ENCODE measurements at regions not wholly inside any gene's neighbourhood (a gene's known extent, or its start where the extent isn't known, plus 50 kb on each side); places are given as distances from the start of the nearest gene placed in this dataset.

DNA sequence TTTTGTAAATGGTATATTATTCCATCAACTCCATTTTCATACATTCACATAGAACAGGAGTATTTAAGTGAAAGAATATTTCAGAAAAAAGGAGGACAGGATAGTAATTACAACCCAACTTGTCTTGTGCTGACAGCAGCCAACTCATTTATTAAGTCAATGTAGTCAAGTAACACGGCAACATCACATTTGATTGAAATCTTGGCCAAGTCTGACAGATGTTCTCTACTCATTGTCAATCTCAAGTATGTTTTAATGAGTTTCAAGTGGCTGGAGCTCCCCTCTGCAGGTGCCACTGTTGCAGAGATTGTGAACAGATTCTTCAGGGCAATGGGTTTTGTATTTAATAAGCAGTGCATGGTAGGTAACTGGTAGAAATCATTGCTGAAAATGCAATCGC lies 332.5 kb downstream of the C4orf33 start:
- Histone ChIP-seq H3K4me2 (ENCODE audit: low read length) (no peak overlapping the region), H3K4me1 (ENCODE audit: control insufficient read depth, insufficient read depth, low read length) (no peaks in the 10 kb centered on the region), H3K36me3 (ENCODE audit: insufficient read depth, low read length) (no peaks in the 10 kb centered on the region), H3K9ac (ENCODE audit: low read depth, low read length) (no peak overlapping the region), H3K27me3 (ENCODE audit: control insufficient read depth, insufficient read depth, low read length) (no peaks in the 10 kb centered on the region), H3K9me3 (replicated peaks; ENCODE audit: low read length) (no peaks in the 10 kb centered on the region), H3K4me3 (ENCODE audit: low read length) (no peak overlapping the region)

DNA sequence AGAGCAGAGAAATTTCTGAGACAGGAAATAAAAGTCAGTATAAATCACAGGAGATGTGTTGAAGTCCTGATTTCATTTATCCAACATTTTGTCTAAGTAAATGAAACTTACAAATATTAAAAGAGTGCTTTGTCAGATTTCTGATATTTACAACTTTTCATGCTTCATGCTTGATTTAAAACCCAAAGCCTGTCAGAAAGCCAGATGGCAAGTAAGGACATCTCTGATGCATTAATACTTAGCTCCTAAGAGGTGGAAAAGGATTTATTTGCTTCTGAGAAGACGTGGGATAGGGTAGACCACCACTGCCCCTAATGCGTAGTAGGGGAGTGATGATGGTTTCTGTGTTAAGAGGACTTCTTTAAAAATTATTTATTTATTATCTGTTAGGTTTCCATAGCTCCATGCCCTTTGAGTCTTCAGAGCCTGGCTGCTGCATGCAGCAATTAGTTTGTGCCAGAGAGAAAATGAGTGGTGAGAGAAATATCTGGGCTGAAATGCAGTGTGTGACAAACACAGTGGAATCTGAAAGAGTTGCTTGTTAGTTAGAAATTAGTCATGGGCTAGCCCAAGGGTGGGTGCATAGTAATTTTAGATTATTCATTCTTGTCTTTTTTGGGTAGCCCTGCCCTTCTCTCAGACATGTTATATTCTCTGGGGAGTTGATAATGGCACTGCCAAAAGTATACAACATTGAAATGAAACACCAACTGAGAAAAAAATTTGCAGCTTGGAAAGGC lies 333.8 kb downstream of the C4orf33 start:
- Histone ChIP-seq H3K4me1 (ENCODE audit: control insufficient read depth, insufficient read depth, low read length) (no peaks in the 10 kb centered on the region), H3K9me3 (replicated peaks; ENCODE audit: low read length) (no peaks in the 10 kb centered on the region), H3K36me3 (ENCODE audit: insufficient read depth, low read length) (no peaks in the 10 kb centered on the region), H3K27me3 (ENCODE audit: control insufficient read depth, insufficient read depth, low read length) (no peaks in the 10 kb centered on the region), H3K9ac (ENCODE audit: low read depth, low read length) (no peak overlapping the region), H3K4me2 (ENCODE audit: low read length) (no peak overlapping the region), H3K4me3 (ENCODE audit: low read length) (no peak overlapping the region)

DNA sequence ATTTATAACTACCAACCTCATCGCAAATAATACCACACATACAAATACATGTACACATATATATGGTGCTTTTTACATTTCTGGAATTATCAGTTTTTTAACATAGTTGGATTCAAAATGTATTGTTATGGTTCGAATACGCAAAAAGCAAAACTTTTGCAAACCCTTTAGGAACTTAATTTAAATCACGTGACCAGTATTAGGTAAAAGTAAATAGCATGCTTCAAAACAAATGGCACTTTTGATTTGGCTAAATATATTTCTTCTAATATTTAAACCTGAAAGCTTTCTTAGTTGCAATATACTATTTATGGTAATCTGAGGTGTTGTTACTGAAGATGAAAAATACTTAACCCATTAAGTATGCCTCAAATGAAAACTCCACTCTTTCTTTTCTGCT lies 341.4 kb downstream of the C4orf33 start:
- Histone ChIP-seq H3K4me1 (ENCODE audit: control insufficient read depth, insufficient read depth, low read length) (no peaks in the 10 kb centered on the region), H3K9me3 (replicated peaks; ENCODE audit: low read length) (no peaks in the 10 kb centered on the region), H3K9ac (ENCODE audit: low read depth, low read length) (no peak overlapping the region), H3K27me3 (ENCODE audit: control insufficient read depth, insufficient read depth, low read length) (no peaks in the 10 kb centered on the region), H3K4me2 (ENCODE audit: low read length) (no peak overlapping the region), H3K36me3 (ENCODE audit: insufficient read depth, low read length) (no peaks in the 10 kb centered on the region), H3K4me3 (ENCODE audit: low read length) (no peak overlapping the region)

DNA sequence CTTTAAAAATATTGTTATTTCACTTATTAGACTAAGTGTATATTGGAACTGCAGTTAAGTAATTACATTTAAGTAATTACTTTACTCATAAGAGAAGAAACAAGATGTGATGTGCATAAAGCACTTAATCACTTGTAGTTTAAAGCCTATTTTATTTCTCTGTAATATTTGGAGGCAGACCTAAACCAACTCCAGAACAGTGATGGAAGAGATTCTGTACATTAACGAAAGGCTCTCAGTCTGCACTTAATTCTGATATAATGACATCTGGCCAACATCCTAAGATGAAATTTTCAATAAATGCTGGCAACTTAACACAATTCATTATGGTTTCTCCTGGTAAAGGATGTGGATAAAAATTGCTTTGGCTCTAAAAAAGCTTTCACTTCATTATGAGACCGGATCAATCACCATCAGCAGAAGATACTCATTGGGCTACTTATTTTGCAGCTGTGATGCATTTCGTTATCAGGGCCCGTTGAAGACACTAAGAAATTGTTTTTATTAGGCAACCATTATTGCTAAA lies 342.6 kb downstream of the C4orf33 start:
- no peaks in the 10 kb centered on the region for H3K9me3 ChIP-seq (replicated peaks; ENCODE audit: low read length)
- H3K4me3 ChIP-seq (ENCODE audit: low read length): no peak overlapping the region
- no peak overlapping the region for H3K9ac ChIP-seq (ENCODE audit: low read depth, low read length)
- no peaks in the 10 kb centered on the region for H3K36me3 ChIP-seq (ENCODE audit: insufficient read depth, low read length)
- H3K4me2 ChIP-seq (ENCODE audit: low read length): no peak overlapping the region
- no peaks in the 10 kb centered on the region for H3K4me1 ChIP-seq (ENCODE audit: control insufficient read depth, insufficient read depth, low read length)
- no peaks in the 10 kb centered on the region for H3K27me3 ChIP-seq (ENCODE audit: control insufficient read depth, insufficient read depth, low read length)

DNA sequence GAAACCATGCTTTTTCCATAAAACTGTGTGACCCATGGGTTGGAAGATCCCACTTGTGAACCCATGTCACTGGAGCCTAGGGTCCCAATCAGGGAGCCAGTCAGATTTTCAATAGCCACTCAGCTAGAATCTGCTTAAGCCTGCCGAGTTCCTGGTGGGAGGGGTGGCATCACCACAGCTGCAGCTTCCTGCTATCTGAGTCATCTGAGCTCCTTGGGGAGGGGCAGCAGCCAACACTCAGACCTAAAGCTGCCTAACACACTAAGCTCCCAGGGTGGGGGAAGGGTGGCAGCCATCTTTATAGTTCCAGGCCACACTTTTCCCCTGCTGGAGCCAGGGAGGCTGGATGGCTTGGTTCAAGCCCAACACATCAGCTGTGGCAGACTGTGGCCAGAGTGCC lies 350.1 kb downstream of the C4orf33 start:
- H3K27me3 ChIP-seq (ENCODE audit: control insufficient read depth, insufficient read depth, low read length): no peaks in the 10 kb centered on the region
- H3K4me2 ChIP-seq (ENCODE audit: low read length): no peak overlapping the region
- no peaks in the 10 kb centered on the region for H3K36me3 ChIP-seq (ENCODE audit: insufficient read depth, low read length)
- H3K4me3 ChIP-seq (ENCODE audit: low read length): no peak overlapping the region
- H3K4me1 ChIP-seq (ENCODE audit: control insufficient read depth, insufficient read depth, low read length): peaks cover 4% of the 10 kb centered on the region
- no peaks in the 10 kb centered on the region for H3K9me3 ChIP-seq (replicated peaks; ENCODE audit: low read length)
- H3K9ac ChIP-seq (ENCODE audit: low read depth, low read length): no peak overlapping the region

DNA sequence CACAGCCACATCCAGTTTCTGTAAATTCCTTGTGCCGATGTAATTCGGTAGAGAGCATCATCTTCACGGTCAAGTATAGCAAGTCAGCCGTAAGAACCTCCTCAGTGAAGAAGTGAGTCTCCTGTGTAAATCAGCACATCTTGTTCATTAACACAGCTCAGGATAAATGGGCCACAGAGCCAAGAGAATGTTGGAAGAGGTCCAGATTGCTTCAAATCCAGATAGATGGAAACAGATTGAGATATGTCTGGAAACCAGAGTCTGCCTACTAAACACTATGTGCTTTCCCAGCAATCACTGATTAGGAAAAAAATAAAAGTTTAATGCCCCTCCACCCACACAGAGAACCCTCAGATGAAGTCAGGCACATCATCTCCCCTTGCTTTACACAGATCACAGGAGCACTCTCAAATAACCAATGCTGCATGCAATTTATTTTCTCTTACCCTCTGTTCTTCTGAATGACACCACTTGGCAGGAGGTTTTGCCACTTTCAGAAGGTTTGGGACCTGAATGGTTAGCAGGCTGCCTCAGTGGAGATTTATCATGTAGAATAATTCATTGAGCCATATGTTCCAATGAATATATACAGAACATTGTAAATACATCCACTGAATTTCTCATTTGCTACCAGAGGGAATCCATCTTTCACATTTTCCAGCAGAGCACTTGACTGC lies 357.7 kb downstream of the C4orf33 start:
- H3K9ac ChIP-seq (ENCODE audit: low read depth, low read length): no peak overlapping the region
- H3K4me3 ChIP-seq (ENCODE audit: low read length): no peak overlapping the region
- no peaks in the 10 kb centered on the region for H3K27me3 ChIP-seq (ENCODE audit: control insufficient read depth, insufficient read depth, low read length)
- H3K9me3 ChIP-seq (replicated peaks; ENCODE audit: low read length): no peaks in the 10 kb centered on the region
- no peaks in the 10 kb centered on the region for H3K4me1 ChIP-seq (ENCODE audit: control insufficient read depth, insufficient read depth, low read length)
- H3K36me3 ChIP-seq (ENCODE audit: insufficient read depth, low read length): no peaks in the 10 kb centered on the region
- H3K4me2 ChIP-seq (ENCODE audit: low read length): no peak overlapping the region

DNA sequence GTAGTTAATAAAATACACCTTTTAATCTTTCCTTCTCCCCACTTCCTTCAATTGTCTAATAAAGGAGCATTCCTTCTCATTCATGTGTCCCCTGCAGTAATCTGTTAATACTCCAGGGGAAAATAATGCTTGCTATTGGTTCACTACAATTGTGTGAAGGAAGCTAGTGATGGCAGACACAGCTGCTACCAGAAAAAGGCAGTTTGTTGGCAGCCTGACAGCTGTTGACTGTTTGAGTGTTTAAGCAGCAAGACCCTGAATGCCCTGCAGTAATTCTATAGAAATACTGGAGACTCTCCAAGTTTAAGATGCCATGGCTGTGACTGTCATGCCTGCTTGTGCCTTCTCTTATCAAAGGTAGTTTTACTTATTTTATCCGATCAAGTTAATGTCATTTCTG lies 359.5 kb downstream of the C4orf33 start:
- no peaks in the 10 kb centered on the region for H3K9me3 ChIP-seq (replicated peaks; ENCODE audit: low read length)
- H3K27me3 ChIP-seq (ENCODE audit: control insufficient read depth, insufficient read depth, low read length): no peaks in the 10 kb centered on the region
- H3K4me3 ChIP-seq (ENCODE audit: low read length): no peak overlapping the region
- no peak overlapping the region for H3K9ac ChIP-seq (ENCODE audit: low read depth, low read length)
- H3K4me1 ChIP-seq (ENCODE audit: control insufficient read depth, insufficient read depth, low read length): no peaks in the 10 kb centered on the region
- H3K4me2 ChIP-seq (ENCODE audit: low read length): no peak overlapping the region
- no peaks in the 10 kb centered on the region for H3K36me3 ChIP-seq (ENCODE audit: insufficient read depth, low read length)

DNA sequence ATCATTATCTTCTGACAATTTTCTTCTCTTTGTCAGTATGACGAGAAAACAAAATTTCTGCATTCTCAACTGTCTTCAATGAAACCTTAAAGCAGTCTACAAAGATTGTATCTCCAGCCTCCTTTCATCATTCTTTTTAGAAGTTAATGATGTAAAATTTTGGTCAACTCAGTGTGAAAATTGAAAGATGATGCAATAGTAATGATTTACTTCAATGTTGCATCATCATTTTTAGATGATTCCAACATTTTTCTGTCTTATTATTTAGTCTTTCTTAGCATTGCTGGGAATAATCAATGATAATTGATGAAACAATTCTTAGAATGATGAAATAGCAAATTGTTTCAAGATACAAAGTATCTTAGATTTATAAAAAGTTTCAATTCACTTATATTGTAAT lies 372.7 kb downstream of the C4orf33 start:
- H3K9me3 ChIP-seq (replicated peaks; ENCODE audit: low read length): no peaks in the 10 kb centered on the region
- no peak overlapping the region for H3K4me2 ChIP-seq (ENCODE audit: low read length)
- H3K36me3 ChIP-seq (ENCODE audit: insufficient read depth, low read length): no peaks in the 10 kb centered on the region
- H3K4me3 ChIP-seq (ENCODE audit: low read length): no peak overlapping the region
- no peaks in the 10 kb centered on the region for H3K27me3 ChIP-seq (ENCODE audit: control insufficient read depth, insufficient read depth, low read length)
- no peaks in the 10 kb centered on the region for H3K4me1 ChIP-seq (ENCODE audit: control insufficient read depth, insufficient read depth, low read length)
- no peak overlapping the region for H3K9ac ChIP-seq (ENCODE audit: low read depth, low read length)

DNA sequence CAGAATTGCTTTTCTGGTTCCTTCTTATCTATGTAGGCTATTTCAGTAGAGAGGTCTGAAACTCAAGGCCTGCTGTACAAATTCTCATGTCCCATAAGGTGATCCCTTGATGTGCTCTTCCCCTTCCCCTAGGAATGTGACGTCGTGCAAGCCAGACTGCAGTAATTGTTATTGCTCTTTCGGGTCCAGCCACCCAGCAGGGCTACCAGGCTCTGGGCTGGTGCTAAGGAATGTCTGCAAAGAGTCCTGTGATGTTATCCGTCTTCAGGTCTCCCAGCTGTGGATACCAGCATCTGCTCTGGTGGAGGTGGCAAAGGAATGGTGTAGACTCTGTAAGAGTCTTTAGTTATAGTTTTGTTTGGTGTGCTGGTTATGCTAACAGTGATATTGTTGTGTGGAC lies 378.7 kb downstream of the C4orf33 start:
- H3K36me3 ChIP-seq (ENCODE audit: insufficient read depth, low read length): no peaks in the 10 kb centered on the region
- no peaks in the 10 kb centered on the region for H3K27me3 ChIP-seq (ENCODE audit: control insufficient read depth, insufficient read depth, low read length)
- H3K4me2 ChIP-seq (ENCODE audit: low read length): no peak overlapping the region
- H3K9me3 ChIP-seq (replicated peaks; ENCODE audit: low read length): no peaks in the 10 kb centered on the region
- H3K4me3 ChIP-seq (ENCODE audit: low read length): no peak overlapping the region
- no peak overlapping the region for H3K9ac ChIP-seq (ENCODE audit: low read depth, low read length)
- no peaks in the 10 kb centered on the region for H3K4me1 ChIP-seq (ENCODE audit: control insufficient read depth, insufficient read depth, low read length)

DNA sequence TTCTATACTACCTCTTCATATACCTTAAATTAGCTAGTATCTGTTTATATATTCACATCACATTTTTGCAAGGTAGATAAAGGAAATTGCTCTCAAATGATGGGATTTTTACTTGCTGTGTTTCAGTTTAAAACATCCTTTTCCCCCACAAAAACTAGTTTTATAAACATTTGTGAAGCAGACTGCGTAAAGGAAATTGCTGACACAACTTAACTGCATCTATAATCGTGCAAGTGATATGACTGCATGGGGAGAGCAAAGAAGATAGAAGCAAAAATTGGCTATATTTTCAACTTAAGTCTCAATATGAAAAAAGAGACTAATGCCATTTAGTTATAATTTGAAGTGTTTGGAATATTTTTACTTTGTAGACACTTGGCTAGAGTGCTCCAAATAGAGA lies 385.2 kb downstream of the C4orf33 start:
- H3K36me3 ChIP-seq (ENCODE audit: insufficient read depth, low read length): no peaks in the 10 kb centered on the region
- no peak overlapping the region for H3K4me2 ChIP-seq (ENCODE audit: low read length)
- H3K4me1 ChIP-seq (ENCODE audit: control insufficient read depth, insufficient read depth, low read length): no peaks in the 10 kb centered on the region
- no peaks in the 10 kb centered on the region for H3K27me3 ChIP-seq (ENCODE audit: control insufficient read depth, insufficient read depth, low read length)
- H3K4me3 ChIP-seq (ENCODE audit: low read length): no peak overlapping the region
- no peaks in the 10 kb centered on the region for H3K9me3 ChIP-seq (replicated peaks; ENCODE audit: low read length)
- no peak overlapping the region for H3K9ac ChIP-seq (ENCODE audit: low read depth, low read length)

DNA sequence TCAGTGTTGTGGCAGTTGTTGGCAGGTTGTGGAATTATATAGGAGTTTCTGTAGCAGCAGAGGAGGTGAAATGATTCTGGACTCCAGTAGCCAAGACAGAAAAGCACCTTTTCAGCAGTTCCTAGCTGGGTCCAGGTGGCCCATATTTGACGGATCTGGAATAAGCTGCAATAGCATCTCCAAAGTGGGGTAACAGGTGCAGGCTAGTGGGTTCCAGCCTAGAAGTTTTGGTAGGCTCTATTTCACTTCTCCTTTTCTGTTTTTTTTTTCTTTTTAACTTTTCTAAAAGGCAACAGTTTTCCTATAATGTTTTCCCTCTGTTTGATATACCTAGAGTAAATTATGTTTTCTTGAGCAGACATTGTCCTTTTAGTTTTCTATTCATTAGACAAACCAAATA lies 392.5 kb downstream of the C4orf33 start:
- H3K4me3 ChIP-seq (ENCODE audit: low read length): no peak overlapping the region
- H3K27me3 ChIP-seq (ENCODE audit: control insufficient read depth, insufficient read depth, low read length): no peaks in the 10 kb centered on the region
- H3K36me3 ChIP-seq (ENCODE audit: insufficient read depth, low read length): no peaks in the 10 kb centered on the region
- no peak overlapping the region for H3K9ac ChIP-seq (ENCODE audit: low read depth, low read length)
- H3K9me3 ChIP-seq (replicated peaks; ENCODE audit: low read length): no peaks in the 10 kb centered on the region
- no peaks in the 10 kb centered on the region for H3K4me1 ChIP-seq (ENCODE audit: control insufficient read depth, insufficient read depth, low read length)
- no peak overlapping the region for H3K4me2 ChIP-seq (ENCODE audit: low read length)

DNA sequence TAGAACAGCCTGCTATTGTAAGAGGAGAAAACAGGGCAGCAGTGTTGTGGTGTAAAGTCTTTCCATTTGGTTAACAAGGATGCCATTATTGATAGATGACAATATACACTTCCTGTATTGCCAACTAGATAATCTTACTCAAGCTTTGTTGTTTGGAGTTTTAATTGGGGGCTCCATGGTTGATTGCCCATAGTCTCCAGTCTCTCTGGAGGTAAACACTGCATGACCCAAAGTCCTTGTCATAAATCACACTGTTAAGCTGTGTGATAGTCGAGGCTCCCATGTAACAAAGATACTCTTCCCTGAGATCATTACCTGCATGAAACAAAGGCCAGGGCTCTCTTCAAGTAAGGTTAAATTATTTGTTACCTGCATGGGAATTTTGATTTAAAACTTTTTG lies 394.6 kb downstream of the C4orf33 start:
- Histone ChIP-seq H3K27me3 (ENCODE audit: control insufficient read depth, insufficient read depth, low read length) (no peaks in the 10 kb centered on the region), H3K4me1 (ENCODE audit: control insufficient read depth, insufficient read depth, low read length) (no peaks in the 10 kb centered on the region), H3K9ac (ENCODE audit: low read depth, low read length) (no peak overlapping the region), H3K9me3 (replicated peaks; ENCODE audit: low read length) (no peaks in the 10 kb centered on the region), H3K4me3 (ENCODE audit: low read length) (no peak overlapping the region), H3K4me2 (ENCODE audit: low read length) (no peak overlapping the region), H3K36me3 (ENCODE audit: insufficient read depth, low read length) (no peaks in the 10 kb centered on the region)
